BJ (cell line): ENCODE measurements at regions not wholly inside any gene's neighbourhood (a gene's known extent, or its start where the extent isn't known, plus 50 kb on each side); places are given as distances from the start of the nearest gene placed in this dataset.

Experiments
- CTCF ChIA-PET: fragments of 350-600 bp; formaldehyde crosslinking; extraction: SDS; loops from one replicate; lab custom pipeline; 2021; ENCODE audit warnings: antibody characterized with exemption, inconsistent platforms; lab: Yijun Ruan, JAX
- POLR2A ChIA-PET: fragments of 300-600 bp; sonication (Branson Sonifier 250); formaldehyde crosslinking; extraction: SDS; loops from one replicate; lab custom pipeline; 2021; ENCODE audit warnings: antibody characterized with exemption; lab: Charles Lee
- DNase-seq: peaks from one replicate; pipeline ENCODE4 v3.0.0-alpha.2; 2011; ENCODE audit warnings: low read depth
- H3K27me3 ChIP-seq: 2 replicates; pipeline ENCODE4 v1.6.0; 2011; ENCODE audit warnings: low read length; ENCODE audit not compliant: control insufficient read depth, insufficient read depth
- H3K36me3 ChIP-seq: 2 replicates; pipeline ENCODE4 v1.5.1; 2011; ENCODE audit warnings: low read length; ENCODE audit not compliant: control insufficient read depth, insufficient read depth
- H3K4me3 ChIP-seq: 2 replicates; pipeline ENCODE4 v1.5.1; 2011; ENCODE audit warnings: low read depth, mild to moderate bottlenecking, control low read depth, low read length
- TF ChIP-seq, protein P1 (sequence below): IDR thresholded peaks from 2 replicates; pipeline ENCODE4 v1.5.1; 2011; ENCODE audit warnings: low read depth, mild to moderate bottlenecking, control low read depth, inconsistent platforms, low read length, moderate library complexity; ENCODE audit not compliant: insufficient read depth

DNA sequence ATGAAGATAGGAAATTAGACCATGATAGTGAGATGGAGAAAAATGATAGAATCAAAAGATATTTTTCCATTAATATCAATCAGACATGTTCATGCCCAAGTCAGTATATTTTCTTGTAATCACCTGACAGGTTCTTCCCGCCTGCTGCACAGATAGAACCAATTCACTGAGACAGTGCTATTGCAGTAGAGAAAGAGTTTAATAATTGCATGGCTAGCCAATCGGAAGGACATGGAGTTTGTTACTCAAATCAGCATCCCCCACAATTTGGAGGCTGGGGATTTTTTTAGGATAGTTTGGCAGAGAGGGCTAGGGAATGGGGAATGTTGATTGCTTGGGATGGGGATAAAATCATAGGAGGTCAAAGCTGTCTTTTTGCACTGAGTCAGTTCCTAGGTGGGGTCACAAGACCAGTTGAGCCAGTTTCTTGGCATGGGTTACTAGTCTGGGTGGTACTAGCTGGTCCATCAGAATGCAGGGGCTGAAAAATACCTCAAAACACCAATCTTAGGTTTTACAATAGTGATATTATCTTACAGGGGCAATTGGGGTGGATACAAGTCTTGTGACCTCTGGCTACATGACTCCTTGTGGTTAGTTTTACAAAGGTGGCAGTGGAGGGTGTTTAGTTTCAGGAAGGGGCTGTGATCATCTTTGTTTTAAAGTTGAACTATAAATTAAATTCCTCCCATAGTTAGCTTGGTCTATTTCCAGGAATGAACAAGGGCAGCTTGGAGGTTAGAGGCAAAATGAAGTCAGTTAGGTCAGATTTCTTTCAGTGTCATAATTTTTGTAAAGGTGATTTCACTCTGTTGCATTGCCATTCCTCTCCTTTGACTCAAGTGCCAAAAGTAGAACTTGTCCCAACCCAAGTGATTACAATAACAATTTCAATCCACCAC is 100.3 kb upstream of the PDE5A start:
- TF ChIP-seq, protein P1, sequence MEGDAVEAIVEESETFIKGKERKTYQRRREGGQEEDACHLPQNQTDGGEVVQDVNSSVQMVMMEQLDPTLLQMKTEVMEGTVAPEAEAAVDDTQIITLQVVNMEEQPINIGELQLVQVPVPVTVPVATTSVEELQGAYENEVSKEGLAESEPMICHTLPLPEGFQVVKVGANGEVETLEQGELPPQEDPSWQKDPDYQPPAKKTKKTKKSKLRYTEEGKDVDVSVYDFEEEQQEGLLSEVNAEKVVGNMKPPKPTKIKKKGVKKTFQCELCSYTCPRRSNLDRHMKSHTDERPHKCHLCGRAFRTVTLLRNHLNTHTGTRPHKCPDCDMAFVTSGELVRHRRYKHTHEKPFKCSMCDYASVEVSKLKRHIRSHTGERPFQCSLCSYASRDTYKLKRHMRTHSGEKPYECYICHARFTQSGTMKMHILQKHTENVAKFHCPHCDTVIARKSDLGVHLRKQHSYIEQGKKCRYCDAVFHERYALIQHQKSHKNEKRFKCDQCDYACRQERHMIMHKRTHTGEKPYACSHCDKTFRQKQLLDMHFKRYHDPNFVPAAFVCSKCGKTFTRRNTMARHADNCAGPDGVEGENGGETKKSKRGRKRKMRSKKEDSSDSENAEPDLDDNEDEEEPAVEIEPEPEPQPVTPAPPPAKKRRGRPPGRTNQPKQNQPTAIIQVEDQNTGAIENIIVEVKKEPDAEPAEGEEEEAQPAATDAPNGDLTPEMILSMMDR, result no peak
- ChIA-PET POLR2A (no interaction called here), CTCF (interaction anchor here (0.6 to 9.7 kb wide), 6 partner anchors 12 to 1956 kb away, joined by 3 to 63 read pairs (median 3); partner anchors contain the start of gene PDE5A)
- Histone ChIP-seq H3K4me3 (no peak overlapping the region), H3K27me3 (no peaks in the 10 kb centered on the region), H3K36me3 (no peaks in the 10 kb centered on the region)
- DNase-seq, result no peak

DNA sequence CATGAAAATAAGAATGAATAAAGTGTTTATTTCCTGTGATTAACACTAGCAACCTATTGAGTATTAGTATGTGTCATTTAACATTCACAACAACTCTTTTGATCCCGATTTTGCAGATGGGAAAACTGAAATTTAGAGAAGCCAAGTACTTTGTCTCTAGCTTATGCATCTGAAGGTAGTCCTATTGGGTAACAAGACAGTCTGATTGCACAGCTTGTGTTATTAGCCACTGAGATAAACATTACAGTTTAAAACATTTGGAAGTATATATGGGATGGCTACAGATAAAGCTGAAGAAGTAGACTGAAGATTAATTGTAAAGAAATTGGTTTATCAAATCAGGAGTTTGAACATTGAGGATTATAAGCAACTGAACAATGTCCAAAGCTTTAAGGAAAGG is 99.6 kb upstream of the PDE5A start:
- no peak for DNase-seq
- ChIA-PET CTCF (interaction anchor here (0.6 to 9.7 kb wide), 4 partner anchors 11 to 321 kb away, joined by 3 to 63 read pairs (median 3); partner anchors contain the start of gene PDE5A), POLR2A (no interaction called here)
- Histone ChIP-seq H3K27me3 (no peaks in the 10 kb centered on the region), H3K36me3 (no peaks in the 10 kb centered on the region), H3K4me3 (no peak overlapping the region)
- TF ChIP-seq, protein P1, result no peak

DNA sequence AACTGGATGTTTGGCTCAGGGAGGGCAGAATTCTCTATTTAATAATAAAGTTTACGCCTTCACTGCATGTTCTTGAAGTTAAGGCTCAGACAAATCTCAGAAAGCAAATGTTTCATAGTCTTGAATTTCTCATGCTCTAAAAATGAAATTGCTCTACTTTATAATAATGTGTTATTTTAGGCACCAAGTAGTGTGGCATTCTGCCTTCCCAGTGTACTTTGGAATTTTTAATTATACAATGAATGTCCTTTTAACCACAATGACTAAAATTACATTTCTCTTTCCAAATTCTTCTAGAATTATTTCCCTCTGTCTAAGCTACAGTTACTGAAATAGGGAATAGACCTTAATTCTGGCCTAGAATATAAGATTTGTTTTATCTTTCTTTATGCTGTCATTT is 97.9 kb upstream of the PDE5A start:
- Histone ChIP-seq H3K36me3 (no peaks in the 10 kb centered on the region), H3K27me3 (no peaks in the 10 kb centered on the region), H3K4me3 (no peak overlapping the region)
- ChIA-PET CTCF (no interaction called here), POLR2A (no interaction called here)
- TF ChIP-seq, protein P1, result no peak
- DNase-seq, result no peak

DNA sequence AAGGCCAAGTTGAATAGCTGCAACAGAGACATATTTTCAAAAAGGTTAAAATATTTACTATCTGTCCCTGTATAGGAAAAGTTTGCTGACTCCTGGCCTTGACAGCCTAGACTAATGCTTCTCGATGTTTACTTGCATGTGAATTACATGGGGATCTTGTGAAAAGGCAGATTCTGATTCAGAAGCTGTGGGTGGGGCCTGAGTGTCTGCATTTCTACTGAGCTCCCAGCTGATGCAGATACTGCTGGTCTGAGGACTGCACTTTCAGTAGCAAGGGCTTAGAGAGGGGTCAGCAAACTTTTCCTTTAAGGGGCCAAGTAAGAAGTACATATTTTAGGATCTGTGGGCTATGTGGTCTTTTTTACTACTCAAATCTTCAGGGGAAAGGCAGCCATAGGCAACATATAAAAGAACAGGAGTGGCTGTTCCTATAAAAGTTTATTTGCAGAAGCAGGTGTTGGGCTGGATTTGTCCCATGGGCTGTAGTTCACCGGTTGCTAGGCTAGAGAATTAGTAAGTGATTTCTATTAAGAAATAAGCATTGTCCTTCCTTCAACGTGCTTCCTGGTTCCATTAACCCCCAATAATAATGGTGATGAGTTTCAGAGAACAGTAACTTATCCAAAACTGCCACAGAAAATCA is 97.2 kb upstream of the PDE5A start:
- POLR2A ChIA-PET, result no interaction called here
- Histone ChIP-seq H3K4me3 (no peak overlapping the region), H3K36me3 (no peaks in the 10 kb centered on the region), H3K27me3 (no peaks in the 10 kb centered on the region)
- TF ChIP-seq, protein P1, result no peak
- CTCF ChIA-PET, result interaction anchor here (1.2 kb wide), 1 partner anchor 97 kb away, joined by 3 read pairs; no protein-coding TSS in a partner anchor
- DNase-seq, result no peak

DNA sequence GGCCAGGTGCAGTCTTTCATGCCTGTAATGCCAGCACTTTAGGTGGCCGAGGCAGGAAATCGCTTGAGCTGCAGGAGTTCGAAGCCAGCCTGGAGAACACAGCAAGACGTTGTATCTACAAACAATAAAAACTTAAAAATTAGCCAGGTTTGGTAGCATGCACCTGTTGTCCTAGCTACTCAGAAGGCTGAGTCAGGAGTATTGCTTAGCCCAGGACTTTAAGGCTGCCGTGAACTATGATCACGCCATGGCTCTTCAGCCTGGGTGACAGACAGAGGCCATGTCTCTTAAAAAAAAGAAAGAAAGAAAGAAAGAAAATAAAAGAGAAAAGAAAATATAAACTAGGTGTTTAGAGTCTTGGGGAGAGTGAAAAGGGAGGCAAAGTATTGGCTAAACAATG is 96.4 kb upstream of the PDE5A start:
- Histone ChIP-seq H3K27me3 (no peaks in the 10 kb centered on the region), H3K4me3 (no peak overlapping the region), H3K36me3 (no peaks in the 10 kb centered on the region)
- no peak for DNase-seq
- CTCF ChIA-PET, result interaction anchor here (0.6 to 1.2 kb wide), 3 partner anchors 12 to 96 kb away, joined by 3 read pairs; no protein-coding TSS in a partner anchor
- TF ChIP-seq, protein P1, result no peak
- POLR2A ChIA-PET, result no interaction called here
